ENCODE measurements at regions not wholly inside any gene's neighbourhood (a gene's known extent, or its start where the extent isn't known, plus 50 kb on each side); places are given as distances from the start of the nearest gene placed in this dataset.
A peak's percentile ranks its signal among the peaks of the same experiment; 100 is the strongest.
"Not testable (repeated sequence)": the region's sequence is repeated elsewhere in the genome, so short reads cannot be mapped to it uniquely, and the experiment has no call there.

GRCh38 chr13:62123409-62123808, 707.8 kb upstream of the PCDH20 start:
- TF ChIP-seq, protein P1, sequence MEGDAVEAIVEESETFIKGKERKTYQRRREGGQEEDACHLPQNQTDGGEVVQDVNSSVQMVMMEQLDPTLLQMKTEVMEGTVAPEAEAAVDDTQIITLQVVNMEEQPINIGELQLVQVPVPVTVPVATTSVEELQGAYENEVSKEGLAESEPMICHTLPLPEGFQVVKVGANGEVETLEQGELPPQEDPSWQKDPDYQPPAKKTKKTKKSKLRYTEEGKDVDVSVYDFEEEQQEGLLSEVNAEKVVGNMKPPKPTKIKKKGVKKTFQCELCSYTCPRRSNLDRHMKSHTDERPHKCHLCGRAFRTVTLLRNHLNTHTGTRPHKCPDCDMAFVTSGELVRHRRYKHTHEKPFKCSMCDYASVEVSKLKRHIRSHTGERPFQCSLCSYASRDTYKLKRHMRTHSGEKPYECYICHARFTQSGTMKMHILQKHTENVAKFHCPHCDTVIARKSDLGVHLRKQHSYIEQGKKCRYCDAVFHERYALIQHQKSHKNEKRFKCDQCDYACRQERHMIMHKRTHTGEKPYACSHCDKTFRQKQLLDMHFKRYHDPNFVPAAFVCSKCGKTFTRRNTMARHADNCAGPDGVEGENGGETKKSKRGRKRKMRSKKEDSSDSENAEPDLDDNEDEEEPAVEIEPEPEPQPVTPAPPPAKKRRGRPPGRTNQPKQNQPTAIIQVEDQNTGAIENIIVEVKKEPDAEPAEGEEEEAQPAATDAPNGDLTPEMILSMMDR (IDR thresholded peaks at IDR 0.05; ENCODE audit: extremely low read depth, insufficient read depth, missing control alignments): no peak
- no peak for DNase-seq (ENCODE audit: low spot score)
- in situ Hi-C loops (cut with MboI; ENCODE audit: low pct_unique_long_range_greater_than_20kb, low sequenced_read_pairs, unreplicated experiment): no loop called here

DNA sequence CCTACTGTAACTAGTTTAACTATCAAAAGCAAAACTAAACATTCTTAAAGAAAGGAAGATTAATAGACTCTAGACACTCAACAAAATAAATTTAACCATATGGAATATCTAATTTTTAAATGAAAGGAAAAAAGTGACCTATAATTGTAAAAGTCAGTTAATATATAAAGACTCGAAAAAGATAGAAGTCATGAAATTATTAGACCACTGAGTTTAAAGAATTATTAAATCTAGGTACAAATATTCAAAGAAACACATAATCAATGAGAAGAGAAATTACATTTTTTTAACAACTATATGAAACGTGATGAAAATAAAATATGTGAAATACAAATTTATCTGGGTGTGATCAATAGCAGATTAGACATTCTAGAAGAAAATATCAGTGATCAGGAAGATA, 706.8 kb upstream of the PCDH20 start:
- TF ChIP-seq, protein P1 (IDR thresholded peaks at IDR 0.05; ENCODE audit: extremely low read depth, insufficient read depth, missing control alignments): no peak
- in situ Hi-C loops (cut with MboI; ENCODE audit: low pct_unique_long_range_greater_than_20kb, low sequenced_read_pairs, unreplicated experiment): no loop called here
- no peak for DNase-seq (ENCODE audit: low spot score)

- TF ChIP-seq, protein P1 (IDR thresholded peaks at IDR 0.05; ENCODE audit: extremely low read depth, insufficient read depth, missing control alignments): peak; percentile 31
- peak; percentile 31 for DNase-seq (ENCODE audit: low spot score)
- in situ Hi-C loops (cut with MboI; ENCODE audit: low pct_unique_long_range_greater_than_20kb, low sequenced_read_pairs, unreplicated experiment): no loop called here
These were observed 704.4 kb upstream of the PCDH20 start for GRCh38 chr13:62119739-62120700.

- no peak for DNase-seq (ENCODE audit: low spot score)
- TF ChIP-seq, protein P1 (IDR thresholded peaks at IDR 0.05; ENCODE audit: extremely low read depth, insufficient read depth, missing control alignments): no peak
- in situ Hi-C loops (cut with MboI; ENCODE audit: low pct_unique_long_range_greater_than_20kb, low sequenced_read_pairs, unreplicated experiment): no loop called here
These were observed 700.2 kb upstream of the PCDH20 start for GRCh38 chr13:62115831-62116230.

DNA sequence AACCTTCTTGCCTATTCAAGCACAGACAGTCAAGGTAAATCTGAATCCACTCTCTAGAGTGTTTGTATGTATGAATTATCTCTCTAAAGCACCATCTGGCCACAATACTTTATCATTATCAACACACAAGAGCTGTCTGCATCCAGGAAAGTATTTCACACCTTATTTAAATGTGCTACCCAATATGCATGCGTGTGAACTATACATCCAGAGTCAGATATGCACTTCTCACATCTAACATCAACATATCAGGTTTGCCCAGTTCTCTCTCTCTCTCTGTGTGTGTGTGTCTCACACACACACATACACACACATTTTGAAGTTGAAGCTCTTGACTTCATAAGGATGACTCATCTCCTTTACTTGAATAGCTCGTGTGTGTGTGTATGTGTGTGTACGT, 697.5 kb upstream of the PCDH20 start:
- TF ChIP-seq, protein P1 (IDR thresholded peaks at IDR 0.05; ENCODE audit: extremely low read depth, insufficient read depth, missing control alignments): no peak
- in situ Hi-C loops (cut with MboI; ENCODE audit: low pct_unique_long_range_greater_than_20kb, low sequenced_read_pairs, unreplicated experiment): no loop called here

GRCh38 chr13:62110079-62110478, 694.4 kb upstream of the PCDH20 start:
- in situ Hi-C loops (cut with MboI; ENCODE audit: low pct_unique_long_range_greater_than_20kb, low sequenced_read_pairs, unreplicated experiment): no loop called here
- DNase-seq (ENCODE audit: low spot score): no peak
- TF ChIP-seq, protein P1 (IDR thresholded peaks at IDR 0.05; ENCODE audit: extremely low read depth, insufficient read depth, missing control alignments): no peak

More for the DNA sequence above, 697.5 kb upstream of the PCDH20 start:
- DNase-seq (ENCODE audit: low spot score): no peak

GRCh38 chr13:62104136-62104535, 688.5 kb upstream of the PCDH20 start:
- DNase-seq (ENCODE audit: low spot score); in situ Hi-C loops (cut with MboI; ENCODE audit: low pct_unique_long_range_greater_than_20kb, low sequenced_read_pairs, unreplicated experiment): not testable (repeated sequence)

Measured in GM13977 (cell line).